MM.1S (cell line): ENCODE measurements at regions not wholly inside any gene's neighbourhood (a gene's known extent, or its start where the extent isn't known, plus 50 kb on each side); places are given as distances from the start of the nearest gene placed in this dataset.

Experiments
- DNase-seq: peaks from one replicate; pipeline ENCODE4 v3.0.0-alpha.2; 2015
- H2AFZ ChIP-seq: fragments of 300-600 bp; sonication (generic); 2 replicates; pipeline ENCODE4 v1.6.0; 2016; ENCODE audit warnings: antibody characterized with exemption, low read length
- H3F3A ChIP-seq: fragments of 300-600 bp; sonication (generic); 2 replicates; pipeline ENCODE4 v1.6.1; 2016; ENCODE audit warnings: mild to moderate bottlenecking, antibody characterized with exemption, low read length, moderate library complexity, mixed read lengths; ENCODE audit not compliant: insufficient read depth
- H3K27ac ChIP-seq: fragments of 300-600 bp; sonication (generic); 2 replicates; pipeline ENCODE4 v1.5.1; 2016; ENCODE audit warnings: mild to moderate bottlenecking, low read length
- H3K27me3 ChIP-seq: fragments of 300-600 bp; sonication (generic); replicated peaks from 2 replicates; pipeline ENCODE4 v1.6.0; 2016; ENCODE audit warnings: low read length; ENCODE audit not compliant: insufficient read depth
- H3K36me3 ChIP-seq: fragments of 300-600 bp; sonication (generic); replicated peaks from 2 replicates; pipeline ENCODE4 v1.6.1; 2016; ENCODE audit warnings: mild to moderate bottlenecking, low read length, mixed read lengths; ENCODE audit not compliant: insufficient read depth
- H3K4me1 ChIP-seq: fragments of 300-600 bp; sonication (generic); 2 replicates; pipeline ENCODE4 v1.6.1; 2016; ENCODE audit warnings: low read length, mixed read lengths
- H3K4me2 ChIP-seq: fragments of 300-600 bp; sonication (generic); 2 replicates; pipeline ENCODE4 v1.6.0; 2016; ENCODE audit warnings: low read depth, low read length
- H3K4me3 ChIP-seq: fragments of 300-600 bp; sonication (generic); 2 replicates; pipeline ENCODE4 v1.5.1; 2016; ENCODE audit warnings: low read length, mixed read lengths
- H3K79me2 ChIP-seq: fragments of 300-600 bp; sonication (generic); 2 replicates; pipeline ENCODE4 v1.6.1; 2016; ENCODE audit warnings: mixed run types, low read length, mixed read lengths
- H3K9ac ChIP-seq: fragments of 300-600 bp; sonication (generic); 2 replicates; pipeline ENCODE4 v1.6.1; 2016; ENCODE audit warnings: low read length, mixed read lengths
- H3K9me2 ChIP-seq: fragments of 300-600 bp; sonication (generic); replicated peaks from 2 replicates; pipeline ENCODE4 v1.6.1; 2016; ENCODE audit warnings: mild to moderate bottlenecking, low read length, mixed read lengths; ENCODE audit not compliant: insufficient read depth
- H3K9me3 ChIP-seq: fragments of 300-600 bp; sonication (generic); replicated peaks from 2 replicates; pipeline ENCODE4 v1.6.1; 2016; ENCODE audit warnings: mild to moderate bottlenecking, low read length, mixed read lengths; ENCODE audit not compliant: insufficient read depth
- H4K20me1 ChIP-seq: fragments of 300-600 bp; sonication (generic); 2 replicates; pipeline ENCODE4 v1.6.1; 2016; ENCODE audit warnings: mild to moderate bottlenecking, low read length, moderate library complexity, mixed read lengths; ENCODE audit not compliant: insufficient read depth
- EZH2 ChIP-seq: fragments of 300-600 bp; sonication (generic); optimal IDR thresholded peaks from 2 replicates; pipeline ENCODE3; 2017; ENCODE audit warnings: low read depth, mild to moderate bottlenecking, antibody characterized with exemption, low read length, mixed read lengths
- EZH2phosphoT487 ChIP-seq: fragments of 300-600 bp; sonication (generic); IDR thresholded peaks from 2 replicates; pipeline ENCODE4 v1.6.1; 2018; ENCODE audit warnings: antibody characterized with exemption, low read length
- TF ChIP-seq, protein P1 (sequence below): fragments of 300-600 bp; sonication (generic); IDR thresholded peaks from 2 replicates; pipeline ENCODE4 v1.5.1; 2016; ENCODE audit warnings: antibody characterized with exemption, low read length, mixed read lengths

DNA sequence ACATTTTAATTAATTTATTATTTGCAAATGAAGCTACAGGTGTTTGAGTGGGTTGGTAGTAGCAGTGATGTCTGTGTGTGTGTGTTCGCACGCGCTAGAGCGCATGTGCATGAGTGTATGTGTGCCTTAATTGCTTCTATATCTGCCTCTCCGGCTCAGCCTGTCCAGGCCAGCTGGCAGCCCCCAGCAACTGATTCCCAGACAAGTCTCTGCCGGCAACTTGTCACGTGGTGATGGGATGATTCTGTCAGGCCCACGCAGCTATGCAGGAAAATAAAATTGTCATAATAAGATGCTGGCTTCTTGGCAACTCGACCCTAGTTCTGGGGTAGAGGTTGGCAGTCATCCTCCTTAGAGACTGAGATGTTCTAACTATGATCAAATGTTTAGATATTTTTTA, 712.8 kb upstream of the SOX9 start:
- Histone ChIP-seq H3K79me2 (no peaks in the 10 kb centered on the region), H3K27me3 (no peaks in the 10 kb centered on the region), H3K4me3 (no peak overlapping the region), H3K4me2 (no peak overlapping the region), H3K4me1 (peaks cover 3% of the 10 kb centered on the region; the same call in 1 of the 2 replicates), H4K20me1 (no peaks in the 10 kb centered on the region), H3K36me3 (no peaks in the 10 kb centered on the region), H3K9ac (no peak overlapping the region), H2AFZ (no peak overlapping the region), H3F3A (no peaks in the 10 kb centered on the region), H3K9me2 (no peaks in the 10 kb centered on the region), H3K9me3 (no peaks in the 10 kb centered on the region), H3K27ac (no peak overlapping the region)
- no peak for DNase-seq
- TF ChIP-seq, protein P1, sequence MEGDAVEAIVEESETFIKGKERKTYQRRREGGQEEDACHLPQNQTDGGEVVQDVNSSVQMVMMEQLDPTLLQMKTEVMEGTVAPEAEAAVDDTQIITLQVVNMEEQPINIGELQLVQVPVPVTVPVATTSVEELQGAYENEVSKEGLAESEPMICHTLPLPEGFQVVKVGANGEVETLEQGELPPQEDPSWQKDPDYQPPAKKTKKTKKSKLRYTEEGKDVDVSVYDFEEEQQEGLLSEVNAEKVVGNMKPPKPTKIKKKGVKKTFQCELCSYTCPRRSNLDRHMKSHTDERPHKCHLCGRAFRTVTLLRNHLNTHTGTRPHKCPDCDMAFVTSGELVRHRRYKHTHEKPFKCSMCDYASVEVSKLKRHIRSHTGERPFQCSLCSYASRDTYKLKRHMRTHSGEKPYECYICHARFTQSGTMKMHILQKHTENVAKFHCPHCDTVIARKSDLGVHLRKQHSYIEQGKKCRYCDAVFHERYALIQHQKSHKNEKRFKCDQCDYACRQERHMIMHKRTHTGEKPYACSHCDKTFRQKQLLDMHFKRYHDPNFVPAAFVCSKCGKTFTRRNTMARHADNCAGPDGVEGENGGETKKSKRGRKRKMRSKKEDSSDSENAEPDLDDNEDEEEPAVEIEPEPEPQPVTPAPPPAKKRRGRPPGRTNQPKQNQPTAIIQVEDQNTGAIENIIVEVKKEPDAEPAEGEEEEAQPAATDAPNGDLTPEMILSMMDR, result no peak

DNA sequence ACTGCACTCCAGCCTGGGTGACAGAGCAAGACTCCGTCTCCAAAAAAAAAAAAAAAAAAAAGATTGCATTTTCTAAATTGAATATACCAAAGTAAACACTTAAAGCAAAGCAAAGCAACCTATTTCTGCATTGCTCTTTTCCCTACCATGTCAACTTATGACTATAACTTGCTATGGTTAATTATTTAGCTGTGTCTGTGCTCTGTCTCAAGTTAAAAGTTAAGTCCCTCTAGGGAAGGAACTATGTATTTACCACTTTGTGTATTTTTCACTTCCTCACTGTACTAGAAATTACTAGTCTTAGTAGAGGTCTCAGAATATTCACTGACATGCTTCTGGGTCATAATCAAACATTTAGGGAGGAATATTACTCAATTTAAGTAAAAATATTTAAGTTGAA, 711.7 kb upstream of the SOX9 start:
- Histone ChIP-seq H3K4me2 (no peak overlapping the region), H3K9me3 (no peaks in the 10 kb centered on the region), H3K4me1 (no peaks in the 10 kb centered on the region), H3F3A (no peaks in the 10 kb centered on the region), H3K4me3 (no peak overlapping the region), H3K79me2 (no peaks in the 10 kb centered on the region), H3K9me2 (no peaks in the 10 kb centered on the region), H2AFZ (no peak overlapping the region), H3K27ac (no peak overlapping the region), H3K36me3 (no peaks in the 10 kb centered on the region), H3K9ac (no peak overlapping the region), H3K27me3 (no peaks in the 10 kb centered on the region), H4K20me1 (no peaks in the 10 kb centered on the region)
- no peak for DNase-seq
- TF ChIP-seq, protein P1, result no peak
- no peak for TF ChIP-seq EZH2
- TF ChIP-seq EZH2phosphoT487, result no peak

DNA sequence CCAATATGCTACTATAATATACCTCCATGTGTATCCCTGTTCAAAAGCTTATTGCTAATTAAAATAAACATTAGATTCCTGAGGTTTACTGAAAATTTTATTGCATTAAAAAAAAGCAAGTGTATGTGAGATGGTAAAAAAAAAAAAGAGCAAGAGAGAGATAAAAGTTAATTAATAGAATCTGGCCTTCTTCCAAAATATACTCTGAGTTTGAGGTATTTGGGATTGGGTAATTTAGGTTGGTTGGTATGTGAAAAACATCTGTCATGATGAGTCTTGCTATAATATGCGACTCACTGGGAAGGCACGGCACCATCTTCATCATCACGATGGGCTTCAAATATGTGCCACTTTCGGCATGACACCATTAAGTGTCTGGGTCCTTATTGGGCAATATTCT, 711.1 kb upstream of the SOX9 start:
- TF ChIP-seq EZH2phosphoT487 (no peak), EZH2 (no peak)
- TF ChIP-seq, protein P1, result no peak
- Histone ChIP-seq H3K27me3 (no peaks in the 10 kb centered on the region), H3K9me2 (no peaks in the 10 kb centered on the region), H3K4me3 (no peak overlapping the region), H3K79me2 (no peaks in the 10 kb centered on the region), H2AFZ (no peak overlapping the region), H3K9me3 (no peaks in the 10 kb centered on the region), H3K4me1 (no peaks in the 10 kb centered on the region), H3K9ac (no peak overlapping the region), H3K36me3 (no peaks in the 10 kb centered on the region), H3K4me2 (no peak overlapping the region), H3K27ac (no peak overlapping the region), H3F3A (no peaks in the 10 kb centered on the region), H4K20me1 (no peaks in the 10 kb centered on the region)
- DNase-seq, result no peak
